Testis (tissue), 2 donors: ENCODE measurements at regions not wholly inside any gene's neighbourhood (a gene's known extent, or its start where the extent isn't known, plus 50 kb on each side); places are given as distances from the start of the nearest gene placed in this dataset.

Source experiments
- DNase-seq: peaks from one replicate; pipeline ENCODE4 v3.0.0-alpha.2; 2019
- H3K27ac ChIP-seq, 2 donors: fragments of 200-600 bp; sonication (generic); one replicate each; pipeline ENCODE4 v1.5.1; 2019
- H3K27me3 ChIP-seq: fragments of 200-600 bp; sonication (generic); one replicate; pipeline ENCODE4 v1.5.1; 2019
- H3K36me3 ChIP-seq: fragments of 200-600 bp; sonication (generic); one replicate; pipeline ENCODE4 v1.5.1; 2017; ENCODE audit warnings: low read depth; ENCODE audit errors: missing control alignments
- H3K4me1 ChIP-seq: fragments of 200-600 bp; sonication (generic); one replicate; pipeline ENCODE4 v1.5.1; 2019
- H3K4me3 ChIP-seq, 2 donors: fragments of 200-600 bp; sonication (generic); one replicate each; pipeline ENCODE4 v1.5.1; 2017 to 2019
- H3K9me3 ChIP-seq: fragments of 200-600 bp; sonication (generic); one replicate; pipeline ENCODE4 v1.5.1; 2017
- CTCF ChIP-seq, 3 experiments: fragments of 450-650 bp in 2 of 3; fragments of 200-600 bp in 1 of 3; sonication (generic) in 1 of 3; IDR thresholded peaks; one replicate each; pipeline ENCODE4 v1.5.1; 2016 to 2019; ENCODE audit warnings: antibody characterized with exemption in 3 of 3, mild to moderate bottlenecking in 2 of 3, moderate library complexity in 1 of 3
- POLR2A ChIP-seq: fragments of 450-650 bp; IDR thresholded peaks from one replicate; pipeline ENCODE4 v1.6.1; 2017; ENCODE audit warnings: antibody characterized with exemption, mild to moderate bottlenecking, moderate library complexity
- WGBS, 2 donors: methylation state at CpG; one replicate each; pipeline ENCODE4 v1.1.5; 2018; 5-methylcytosine and 5-hydroxymethylcytosine counted together
- intact Hi-C: fragments of 100-400 bp; cut with DNase I; formaldehyde crosslinking; loops from one replicate; pipeline ENCODE4 v1.15.1; 2023; ENCODE audit warnings: low total_unique reads

GRCh38 chr12:68470664-68471328, 138.6 kb upstream of the MDM1 start:
- no peaks in the 10 kb centered on the region for H3K9me3 ChIP-seq
- WGBS, 2 donors: 98 to 100% methylated on average over 3 of the region's 3 CpGs

GRCh38 chr12:68474467-68475204, 136.1 kb upstream of the RAP1B start:
- no peaks in the 10 kb centered on the region for H3K4me1 ChIP-seq
- no peak overlapping the region for H3K27ac ChIP-seq
- H3K9me3 ChIP-seq: no peaks in the 10 kb centered on the region
- no peaks in the 10 kb centered on the region for H3K27me3 ChIP-seq
- TF ChIP-seq POLR2A: no peak
- TF ChIP-seq CTCF (IDR thresholded peaks at IDR 0.05): no peak
- no peak for DNase-seq
- intact Hi-C loops: no loop called here
- H3K36me3 ChIP-seq: no peaks in the 10 kb centered on the region
- WGBS, 2 donors: 94 to 95% methylated on average over 5 of the region's 5 CpGs
- H3K4me3 ChIP-seq: no peak overlapping the region

More at GRCh38 chr12:68470664-68471328, 138.6 kb upstream of the MDM1 start:
- intact Hi-C loops: no loop called here
- no peak for DNase-seq
- Histone ChIP-seq H3K27ac (no peak overlapping the region), H3K27me3 (no peaks in the 10 kb centered on the region), H3K4me3 (no peak overlapping the region), H3K36me3 (no peaks in the 10 kb centered on the region), H3K4me1 (no peaks in the 10 kb centered on the region)
- TF ChIP-seq POLR2A (no peak), CTCF (IDR thresholded peaks at IDR 0.05) (no peak)

GRCh38 chr12:68476794-68477193, 133.9 kb upstream of the RAP1B start:
- Histone ChIP-seq H3K36me3 (no peaks in the 10 kb centered on the region), H3K4me1 (no peaks in the 10 kb centered on the region), H3K27ac (no peak overlapping the region), H3K4me3 (no peak overlapping the region), H3K9me3 (no peaks in the 10 kb centered on the region), H3K27me3 (no peaks in the 10 kb centered on the region)
- intact Hi-C loops: no loop called here
- TF ChIP-seq POLR2A: no peak
- no peak for TF ChIP-seq CTCF (IDR thresholded peaks at IDR 0.05)
- WGBS, 2 donors: 92 to 94% methylated on average over 2 of the region's 2 CpGs
- no peak for DNase-seq

DNA sequence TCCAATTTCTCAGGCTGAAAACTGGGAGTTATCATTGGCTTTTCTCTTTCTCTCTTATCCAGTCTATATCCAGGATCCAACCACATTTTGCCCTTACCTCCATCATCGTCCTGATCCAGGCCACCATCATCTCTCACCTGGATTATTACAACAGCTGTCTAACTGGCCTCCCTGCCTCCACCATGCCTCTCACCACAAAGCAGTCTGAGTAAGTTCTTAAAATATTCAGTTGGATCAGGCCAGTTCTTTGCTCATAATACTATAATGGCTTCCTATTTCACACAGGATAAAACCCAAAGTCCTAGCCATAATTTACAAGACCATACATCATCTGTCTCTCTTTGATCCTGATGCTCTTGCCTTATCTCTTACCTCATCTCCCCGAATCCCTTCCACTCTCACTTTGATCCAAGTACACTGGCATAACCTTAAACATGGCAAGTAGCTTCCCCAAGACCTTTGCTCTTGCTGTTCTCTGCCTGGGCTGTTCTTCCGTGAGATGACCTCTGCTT, 133.4 kb upstream of the RAP1B start:
- TF ChIP-seq POLR2A (no peak), CTCF (IDR thresholded peaks at IDR 0.05) (no peak)
- DNase-seq: no peak
- intact Hi-C loops: no loop called here
- no peaks in the 10 kb centered on the region for H3K27me3 ChIP-seq
- H3K4me1 ChIP-seq: no peaks in the 10 kb centered on the region
- H3K9me3 ChIP-seq: no peaks in the 10 kb centered on the region
- H3K36me3 ChIP-seq: no peaks in the 10 kb centered on the region
- H3K27ac ChIP-seq: no peak overlapping the region
- 87 to 92% methylated on average over 3 of the region's 3 CpGs for WGBS, 2 donors
- H3K4me3 ChIP-seq: no peak overlapping the region
